ENCODE measurements at regions not wholly inside any gene's neighbourhood (a gene's known extent, or its start where the extent isn't known, plus 50 kb on each side); places are given as distances from the start of the nearest gene placed in this dataset.

GRCh38 chr7:54183055-54183454 is 359.1 kb upstream of the VSTM2A start:
- DNase-seq: no peak
- Histone ChIP-seq H3K4me3 (no peak overlapping the region), H3K27me3 (no peaks in the 10 kb centered on the region), H3K4me1 (replicated peaks in 1 of 2) (no peaks in the 10 kb centered on the region), H3K9me3 (replicated peaks in 1 of 3) (no peaks in the 10 kb centered on the region), H3K36me3 (replicated peaks in 1 of 2) (no peaks in the 10 kb centered on the region), H3K27ac (no peak overlapping the region)
- 40 to 47% (median 40%) methylated on average over 2 of the region's 2 CpGs for WGBS, 4 donors
- TF ChIP-seq POLR2A (IDR thresholded peaks at IDR 0.05) (no peak), CTCF (IDR thresholded peaks at IDR 0.05) (no peak)
- intact Hi-C loops (cut with DNase I): no loop called here

GRCh38 chr7:54186336-54186735 is 355.8 kb upstream of the VSTM2A start:
- no peaks in the 10 kb centered on the region for H3K9me3 ChIP-seq (replicated peaks in 1 of 3)
- H3K27me3 ChIP-seq: no peaks in the 10 kb centered on the region
- no peaks in the 10 kb centered on the region for H3K4me1 ChIP-seq (replicated peaks in 1 of 2)
- H3K36me3 ChIP-seq (replicated peaks in 1 of 2): no peaks in the 10 kb centered on the region
- H3K27ac ChIP-seq: no peak overlapping the region
- TF ChIP-seq CTCF (IDR thresholded peaks at IDR 0.05) (no peak), POLR2A (IDR thresholded peaks at IDR 0.05) (no peak)
- no peak overlapping the region for H3K4me3 ChIP-seq
- DNase-seq: no peak
- intact Hi-C loops (cut with DNase I): no loop called here

- 43 to 47% (median 44%) methylated on average over 8 of the region's 8 CpGs for WGBS, 4 donors
- no peak overlapping the region for H3K4me3 ChIP-seq
- intact Hi-C loops (cut with DNase I): no loop called here
Observed at GRCh38 chr7:54187886-54188685, 354.1 kb upstream of the VSTM2A start.

GRCh38 chr7:54188843-54189242 is 353.3 kb upstream of the VSTM2A start:
- no peaks in the 10 kb centered on the region for H3K36me3 ChIP-seq (replicated peaks in 1 of 2)
- H3K27ac ChIP-seq: no peak overlapping the region
- intact Hi-C loops (cut with DNase I): no loop called here
- WGBS, 4 donors: 64 to 88% (median 70%) methylated on average over 2 of the region's 2 CpGs
- H3K4me3 ChIP-seq: no peak overlapping the region
- H3K27me3 ChIP-seq: no peaks in the 10 kb centered on the region
- no peak for TF ChIP-seq POLR2A (IDR thresholded peaks at IDR 0.05)
- TF ChIP-seq CTCF (IDR thresholded peaks at IDR 0.05): no peak
- no peak for DNase-seq
- H3K4me1 ChIP-seq (replicated peaks in 1 of 2): no peaks in the 10 kb centered on the region
- no peaks in the 10 kb centered on the region for H3K9me3 ChIP-seq (replicated peaks in 1 of 3)

More at GRCh38 chr7:54187886-54188685, 354.1 kb upstream of the VSTM2A start:
- Histone ChIP-seq H3K36me3 (replicated peaks in 1 of 2) (no peaks in the 10 kb centered on the region), H3K27me3 (no peaks in the 10 kb centered on the region), H3K9me3 (replicated peaks in 1 of 3) (no peaks in the 10 kb centered on the region), H3K27ac (no peak overlapping the region), H3K4me1 (replicated peaks in 1 of 2) (no peaks in the 10 kb centered on the region)
- TF ChIP-seq CTCF (IDR thresholded peaks at IDR 0.05) (no peak), POLR2A (IDR thresholded peaks at IDR 0.05) (no peak)
- no peak for DNase-seq

Measured in adrenal gland (tissue), 9 donors.